GM12878 (cell line): ENCODE measurements at regions not wholly inside any gene's neighbourhood (a gene's known extent, or its start where the extent isn't known, plus 50 kb on each side); places are given as distances from the start of the nearest gene placed in this dataset.

Experiments
- ATAC-seq: fragments of 200-7000 bp; cut with Tn5 transposase; 3 replicates; pipeline ENCODE4 v1.9.1; 2020; ENCODE audit warnings: mild to moderate bottlenecking, moderate library complexity
- BruUV-seq: library from RNA; stranded (reverse); fragments of 400-500 nt; replicated peaks from 2 replicates; lab custom pipeline; 2021; lab: Mats Ljungman, UMichigan
- CTCF ChIA-PET: fragments of 300-600 bp; sonication (Branson Sonifier 250); formaldehyde crosslinking; extraction: SDS; loops from one replicate; lab custom pipeline; 2021; ENCODE audit warnings: inconsistent platforms; lab: Yijun Ruan, JAX
- POLR2A ChIA-PET: fragments of 350-600 bp; formaldehyde crosslinking; extraction: SDS; loops from one replicate; lab custom pipeline; 2021; ENCODE audit warnings: inconsistent platforms; lab: Charles Lee
- RAD21 ChIA-PET: fragments of 300-600 bp; sonication (Branson Sonifier 250); formaldehyde crosslinking; loops from one replicate; lab custom pipeline; 2023; ENCODE audit warnings: antibody characterized with exemption; ENCODE audit not compliant: unreplicated experiment; lab: Charles Lee
- SMC1A ChIA-PET: fragments of 300-600 bp; sonication (Branson Sonifier 250); formaldehyde crosslinking; loops from one replicate; lab custom pipeline; 2023; ENCODE audit not compliant: unreplicated experiment, uncharacterized antibody; lab: Charles Lee
- DNase-seq: peaks from one replicate; pipeline ENCODE4 v3.0.0-alpha.2; 2011; ENCODE audit warnings: low read depth, low spot score
- FAIRE-seq: peaks from 3 replicates; lab custom pipeline; 2011; peaks lifted over from hg19 to GRCh38; lab: Jason Lieb, UNC
- H2AFZ ChIP-seq: 2 replicates; pipeline ENCODE4 v1.6.0; 2011; ENCODE audit warnings: low read depth, low read length, control low read depth; ENCODE audit not compliant: control insufficient read depth
- H3K27ac ChIP-seq: 2 replicates; pipeline ENCODE4 v1.5.1; 2011; ENCODE audit warnings: control low read depth; ENCODE audit not compliant: control insufficient read depth, insufficient read depth
- H3K27me3 ChIP-seq, 2 experiments: replicated peaks in 1 of 2; 2 replicates each; pipeline versions ENCODE4 v1.6.0 to v1.6.1; 2011; ENCODE audit warnings: low read length in 1 of 2; ENCODE audit not compliant: control insufficient read depth in 2 of 2, insufficient read depth in 2 of 2
- H3K36me3 ChIP-seq, 2 experiments: 2 replicates each; pipeline ENCODE4 v1.5.1; 2011; ENCODE audit warnings: low read length in 1 of 2; ENCODE audit not compliant: control insufficient read depth in 2 of 2, insufficient read depth in 2 of 2
- H3K4me1 ChIP-seq: 2 replicates; pipeline ENCODE4 v1.6.1; 2011; ENCODE audit warnings: mild to moderate bottlenecking, low read length, moderate library complexity, mixed read lengths; ENCODE audit not compliant: control insufficient read depth, insufficient read depth
- H3K4me2 ChIP-seq: 2 replicates; pipeline ENCODE4 v1.6.0; 2011; ENCODE audit warnings: control low read depth; ENCODE audit not compliant: control insufficient read depth, insufficient read depth
- H3K4me3 ChIP-seq: fragments of 200-600 bp; sonication (generic); 2 replicates; pipeline ENCODE4 v1.5.1; 2016
- H3K79me2 ChIP-seq: 2 replicates; pipeline ENCODE4 v1.6.0; 2011; ENCODE audit warnings: low read length; ENCODE audit not compliant: control insufficient read depth, insufficient read depth
- H3K9ac ChIP-seq: 2 replicates; pipeline ENCODE4 v1.8.0; 2011; ENCODE audit warnings: low read length, control low read depth, mixed read lengths; ENCODE audit not compliant: control insufficient read depth, insufficient read depth
- H3K9me3 ChIP-seq: replicated peaks from 3 replicates; pipeline ENCODE4 v1.5.1; 2011; ENCODE audit warnings: mild to moderate bottlenecking, low read length; ENCODE audit not compliant: control insufficient read depth, insufficient read depth
- H4K20me1 ChIP-seq: 2 replicates; pipeline ENCODE4 v1.6.0; 2011; ENCODE audit not compliant: control insufficient read depth, insufficient read depth
- BCL11A ChIP-seq: IDR thresholded peaks from 2 replicates; pipeline ENCODE4 v1.6.1; 2011; ENCODE audit warnings: low read depth, low read length
- CEBPB ChIP-seq, 2 experiments: fragments of 150-350 bp in 1 of 2; IDR thresholded peaks; 2 replicates each; pipeline ENCODE4 v1.6.1; 2012 to 2014; ENCODE audit warnings: low read depth in 2 of 2, low read length in 2 of 2, borderline replicate concordance in 1 of 2, inconsistent platforms in 1 of 2
- CHD2 ChIP-seq: IDR thresholded peaks from 2 replicates; pipeline ENCODE4 v1.6.1; 2011; ENCODE audit warnings: low read depth, low read length, improper control_type of control experiment, borderline replicate concordance
- E2F4 ChIP-seq: IDR thresholded peaks from 2 replicates; pipeline ENCODE4 v1.6.1; 2012; ENCODE audit warnings: low read depth, low read length, improper control_type of control experiment
- E2F8 ChIP-seq: fragments of 450-650 bp; IDR thresholded peaks from 2 replicates; pipeline ENCODE4 v1.6.1; 2018; ENCODE audit warnings: mild to moderate bottlenecking, low read depth, moderate library complexity; ENCODE audit not compliant: partially characterized antibody
- EP300 ChIP-seq, 2 experiments: fragments of 150-350 bp in 1 of 2; IDR thresholded peaks; 2 replicates each; pipeline ENCODE4 v1.6.1; 2011 to 2012; ENCODE audit warnings: low read depth in 2 of 2, low read length in 2 of 2, borderline replicate concordance in 1 of 2, improper control_type of control experiment in 1 of 2, inconsistent platforms in 1 of 2; ENCODE audit not compliant: control insufficient read depth in 1 of 2
- EZH2 ChIP-seq: IDR thresholded peaks from 2 replicates; pipeline ENCODE4 v1.6.1; 2012; ENCODE audit warnings: low read depth, mild to moderate bottlenecking, control low read depth, inconsistent platforms, low read length, borderline replicate concordance; ENCODE audit not compliant: control insufficient read depth
- NFYA ChIP-seq: IDR thresholded peaks from 2 replicates; pipeline ENCODE4 v1.6.1; 2011; ENCODE audit warnings: low read depth, mild to moderate bottlenecking, low read length, improper control_type of control experiment, borderline replicate concordance
- POLR2AphosphoS2 ChIP-seq: IDR thresholded peaks from 2 replicates; pipeline ENCODE4 v1.6.1; 2011; ENCODE audit warnings: low read depth, mild to moderate bottlenecking, low read length, improper control_type of control experiment, moderate library complexity
- RBBP5 ChIP-seq: fragments of 200-600 bp; sonication (generic); conservative IDR thresholded peaks from 2 replicates; pipeline ENCODE4 v1.6.1; 2016
- RFX5 ChIP-seq: IDR thresholded peaks from 2 replicates; pipeline ENCODE4 v1.6.1; 2011; ENCODE audit warnings: low read depth, low read length, improper control_type of control experiment
- RUNX3 ChIP-seq: IDR thresholded peaks from 2 replicates; pipeline ENCODE4 v1.6.1; 2012; ENCODE audit warnings: low read length, inconsistent platforms
- SMAD5 ChIP-seq: IDR thresholded peaks from 2 replicates; pipeline ENCODE4 v1.6.1; 2016; ENCODE audit warnings: antibody characterized with exemption, low read depth
- SREBF1 ChIP-seq: IDR thresholded peaks from 2 replicates; pipeline ENCODE4 v1.6.1; 2012; ENCODE audit warnings: mild to moderate bottlenecking, low read length
- STAT1 ChIP-seq: fragments of 450-650 bp; conservative IDR thresholded peaks from 2 replicates; pipeline ENCODE4 v1.6.1; 2014; ENCODE audit warnings: antibody characterized with exemption, mild to moderate bottlenecking
- TBL1XR1 ChIP-seq: IDR thresholded peaks from 2 replicates; pipeline ENCODE4 v1.6.1; 2012; ENCODE audit warnings: low read depth, low read length, improper control_type of control experiment
- USF2 ChIP-seq: IDR thresholded peaks from 2 replicates; pipeline ENCODE4 v1.6.1; 2011; ENCODE audit warnings: low read depth, low read length, improper control_type of control experiment, borderline replicate concordance
- WGBS: methylation state at CpG from one replicate; pipeline ENCODE4 v1.1.6; 2016; ENCODE audit warnings: low lambda C conversion rate; ENCODE audit not compliant: insufficient replicate concordance, insufficient coverage; ENCODE audit errors: missing lambda C conversion rate; 5-methylcytosine and 5-hydroxymethylcytosine counted together
- in situ Hi-C: fragments of 300-500 bp; cut with MboI; formaldehyde crosslinking; loops from 9 replicates; pipeline ENCODE4 v1.14.3; 2018; ENCODE audit warnings: mixed read lengths
- intact Hi-C: fragments of 100-400 bp; cut with micrococcal nuclease; formaldehyde crosslinking; loops from one replicate; pipeline ENCODE4 v1.14.2; 2022; ENCODE audit not compliant: unreplicated experiment

- no peak for FAIRE-seq
- H2AFZ ChIP-seq: no peak overlapping the region
- BruUV-seq: no TSS peak
Measured at GRCh38 chr1:65554829-65555228, 134.4 kb downstream of the LEPR start.

More at GRCh38 chr1:65554829-65555228, 134.4 kb downstream of the LEPR start:
- Histone ChIP-seq H3K27ac (no peak overlapping the region), H3K4me3 (no peak overlapping the region), H4K20me1 (no peaks in the 10 kb centered on the region), H3K79me2 (no peaks in the 10 kb centered on the region), H3K4me1 (no peaks in the 10 kb centered on the region), H3K9ac (no peak overlapping the region), H3K4me2 (no peak overlapping the region), H3K9me3 (no peaks in the 10 kb centered on the region), H3K27me3 (no peaks in the 10 kb centered on the region), H3K36me3 (no peaks in the 10 kb centered on the region)
- WGBS: 26% methylated on average over 8 of the region's 8 CpGs
- no peak for DNase-seq
- intact Hi-C loops (no loop called here), in situ Hi-C loops (no loop called here)
- no peak for TF ChIP-seq TBL1XR1
- no peak for TF ChIP-seq POLR2AphosphoS2
- no peak for TF ChIP-seq USF2
- no peak for TF ChIP-seq EP300 (IDR thresholded peaks at IDR 0.05; ENCODE audit: borderline replicate concordance in 1 of 2, control insufficient read depth in 1 of 2, low read depth in 2 of 2, low read length in 2 of 2)
- no peak for TF ChIP-seq RFX5
- TF ChIP-seq CHD2: no peak
- TF ChIP-seq CEBPB (IDR thresholded peaks at IDR 0.05; ENCODE audit: borderline replicate concordance in 1 of 2, low read depth in 2 of 2, low read length in 2 of 2): no peak
- no peak for TF ChIP-seq E2F4
- TF ChIP-seq SREBF1: no peak
- no peak for TF ChIP-seq RBBP5
- no peak for TF ChIP-seq RUNX3
- no peak for TF ChIP-seq SMAD5
- TF ChIP-seq BCL11A: no peak
- no peak for TF ChIP-seq STAT1
- no peak for TF ChIP-seq NFYA
- no peak for TF ChIP-seq E2F8
- no peak for TF ChIP-seq EZH2
- ATAC-seq: no peak
- POLR2A ChIA-PET: no interaction called here
- RAD21 ChIA-PET: no interaction called here
- CTCF ChIA-PET: no interaction called here
- SMC1A ChIA-PET: no interaction called here
